Dendritic cell treated with granulocyte-macrophage colony-stimulating factor and Interleukin-4, amounts not matched to agents 40 ng/mL and 50 ng/mL, for 4 days (primary cell): ENCODE measurements at regions not wholly inside any gene's neighbourhood (a gene's known extent, or its start where the extent isn't known, plus 50 kb on each side); places are given as distances from the start of the nearest gene placed in this dataset.
"Not testable (repeated sequence)": the region's sequence is repeated elsewhere in the genome, so short reads cannot be mapped to it uniquely, and the experiment has no call there.

Experiments
- H3K27ac Mint-ChIP-seq: one replicate; pipeline ENCODE4 v1.8.0; 2022; ENCODE audit warnings: mild to moderate bottlenecking, mixed read lengths
- H3K27me3 Mint-ChIP-seq: one replicate; pipeline ENCODE4 v1.8.0; 2022; ENCODE audit warnings: mild to moderate bottlenecking, mixed read lengths
- H3K36me3 Mint-ChIP-seq: one replicate; pipeline ENCODE4 v1.8.0; 2022; ENCODE audit warnings: low read depth, mixed read lengths
- H3K4me1 Mint-ChIP-seq: one replicate; pipeline ENCODE4 v1.8.0; 2022; ENCODE audit warnings: low read depth, mixed read lengths
- H3K4me3 Mint-ChIP-seq: one replicate; pipeline ENCODE4 v1.8.0; 2022; ENCODE audit warnings: mild to moderate bottlenecking, moderate library complexity, mixed read lengths
- H3K9me3 Mint-ChIP-seq: one replicate; pipeline ENCODE4 v1.8.0; 2022; ENCODE audit warnings: mixed read lengths
- intact Hi-C: fragments of 100-400 bp; cut with micrococcal nuclease; formaldehyde crosslinking; loops from one replicate; pipeline ENCODE4 v1.15.0; 2022

DNA sequence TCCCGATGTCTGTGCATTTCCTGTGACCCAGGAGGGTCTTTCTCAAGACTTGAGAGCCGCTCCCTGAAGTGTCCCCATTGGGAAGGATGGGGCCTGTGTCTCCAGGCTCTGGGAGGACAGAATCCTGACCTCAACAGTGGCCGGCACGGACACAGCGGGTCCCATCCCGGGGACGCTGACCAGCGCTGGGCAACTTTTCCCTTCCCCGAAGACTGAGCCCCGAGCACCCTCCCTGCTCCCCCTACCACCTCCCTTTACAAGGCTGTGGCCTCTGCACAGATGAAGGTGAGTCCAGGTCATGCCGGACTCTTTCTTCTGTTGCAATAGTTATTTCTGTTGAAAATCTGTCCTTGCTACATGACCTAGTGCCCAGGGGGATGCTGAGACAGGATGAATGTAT lies 135.7 kb downstream of the TMEM121 start:
- H3K36me3 Mint-ChIP-seq, H3K4me3 Mint-ChIP-seq, H3K27me3 Mint-ChIP-seq, intact Hi-C loops, H3K9me3 Mint-ChIP-seq, H3K4me1 Mint-ChIP-seq, H3K27ac Mint-ChIP-seq: not testable (repeated sequence)

DNA sequence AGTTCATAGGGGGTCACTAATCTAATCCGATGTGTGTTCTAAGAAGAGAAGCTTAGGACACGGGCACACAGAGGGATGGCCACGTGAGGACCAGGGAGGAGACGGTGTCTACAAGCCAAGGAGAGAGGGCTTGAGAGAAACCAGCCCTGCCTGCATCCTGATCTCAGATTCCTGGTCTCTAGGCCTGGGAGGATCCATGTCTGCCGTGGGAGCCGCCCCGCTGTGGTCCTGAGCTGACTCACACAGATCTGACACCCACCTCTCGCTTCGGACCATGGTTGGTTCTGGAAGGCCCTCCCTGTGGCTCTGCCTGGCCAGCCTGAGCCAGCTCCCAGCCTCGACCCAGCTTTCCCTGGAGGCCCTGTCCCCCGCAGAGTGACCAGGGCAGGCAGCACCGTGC lies 136.2 kb downstream of the TMEM121 start:
- H3K9me3 Mint-ChIP-seq, intact Hi-C loops: not testable (repeated sequence)

DNA sequence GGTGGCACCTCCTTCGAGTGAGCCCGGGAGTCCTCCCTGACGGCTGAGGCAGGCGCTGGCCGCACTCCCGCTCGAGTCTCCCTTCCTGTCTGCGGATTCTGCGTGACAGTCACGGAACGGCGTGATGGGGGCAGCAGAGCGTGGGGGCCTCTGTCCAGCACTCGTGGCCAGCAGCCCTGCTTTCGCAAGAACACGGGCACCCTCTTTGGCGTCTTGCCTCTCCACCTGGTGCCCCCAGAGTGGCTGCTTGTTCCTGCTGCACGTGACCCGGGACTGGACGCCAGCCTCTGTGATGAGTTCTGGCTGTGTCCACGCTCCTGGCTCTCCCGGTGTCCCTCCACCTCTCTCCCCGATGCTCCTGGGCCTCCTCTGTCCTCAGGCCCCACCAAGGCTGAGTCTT lies 136.9 kb downstream of the TMEM121 start:
- H3K27me3 Mint-ChIP-seq, H3K4me3 Mint-ChIP-seq, H3K9me3 Mint-ChIP-seq, H3K4me1 Mint-ChIP-seq, intact Hi-C loops, H3K36me3 Mint-ChIP-seq, H3K27ac Mint-ChIP-seq: not testable (repeated sequence)

More for the DNA sequence above, 136.2 kb downstream of the TMEM121 start:
- not testable (repeated sequence) for H3K27me3 Mint-ChIP-seq, H3K27ac Mint-ChIP-seq, H3K36me3 Mint-ChIP-seq, H3K4me3 Mint-ChIP-seq, H3K4me1 Mint-ChIP-seq

DNA sequence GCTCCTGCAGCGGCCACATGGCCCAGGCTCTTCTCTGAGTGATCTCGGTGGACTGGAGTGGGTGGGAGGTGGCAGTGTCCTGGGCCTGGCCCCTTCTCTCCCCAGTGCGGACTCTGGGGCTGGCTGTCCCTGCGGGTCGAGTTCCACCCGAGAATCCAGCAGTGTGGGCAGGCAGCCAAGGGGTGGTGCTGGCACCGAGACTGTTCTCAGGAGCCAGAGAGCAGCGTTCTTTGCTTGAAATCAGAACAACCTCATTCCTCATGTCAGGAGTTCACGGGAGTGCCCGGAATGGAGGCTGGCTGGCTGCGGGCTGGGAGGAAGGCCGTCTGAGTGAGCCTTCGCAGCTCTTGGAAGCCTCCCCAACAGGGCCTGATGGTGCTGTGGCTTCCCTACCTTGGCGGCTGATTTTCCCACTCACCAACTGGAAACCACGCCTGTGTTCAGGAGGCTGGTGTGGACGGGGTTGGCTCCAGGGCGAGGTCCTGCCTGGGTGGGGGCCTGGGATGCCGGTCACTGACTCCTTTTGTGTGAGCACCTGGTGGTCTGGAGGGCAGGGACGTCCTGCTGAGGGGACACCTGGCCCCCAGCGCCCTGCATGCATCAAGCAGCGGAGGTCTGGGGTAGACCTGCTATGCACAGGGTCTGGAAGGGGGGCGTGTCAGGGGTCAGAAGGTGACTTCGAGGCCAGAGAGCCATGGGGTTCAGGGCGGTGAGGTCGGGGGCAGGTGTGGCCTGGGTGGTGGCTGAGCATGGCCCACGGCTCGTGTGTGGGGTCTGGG lies 137.6 kb downstream of the TMEM121 start:
- H3K9me3 Mint-ChIP-seq, intact Hi-C loops, H3K27me3 Mint-ChIP-seq, H3K27ac Mint-ChIP-seq, H3K36me3 Mint-ChIP-seq, H3K4me1 Mint-ChIP-seq, H3K4me3 Mint-ChIP-seq: not testable (repeated sequence)

DNA sequence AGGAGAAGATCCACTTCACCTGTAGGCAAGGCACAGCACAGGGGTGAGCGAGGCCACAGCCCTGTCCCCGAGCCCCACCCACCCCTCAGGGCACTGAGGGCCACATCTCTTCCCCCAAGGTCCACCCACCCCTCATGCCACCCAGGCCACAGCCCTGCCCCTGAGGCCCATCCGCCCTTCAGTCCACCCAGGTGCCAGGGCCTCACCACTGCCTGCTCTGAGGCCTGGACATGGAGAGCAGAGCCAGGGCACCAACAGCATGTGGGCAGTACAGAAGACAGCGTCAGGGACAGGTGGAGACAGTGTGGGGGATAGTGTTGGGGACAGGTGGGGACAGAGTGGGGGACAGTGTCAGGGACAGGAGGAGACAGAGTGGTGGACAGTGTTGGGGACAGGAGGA lies 138.3 kb downstream of the TMEM121 start:
- H3K4me3 Mint-ChIP-seq: no peak overlapping the region
- H3K9me3 Mint-ChIP-seq: peaks cover 7% of the 10 kb centered on the region
- no peaks in the 10 kb centered on the region for H3K27me3 Mint-ChIP-seq
- no peaks in the 10 kb centered on the region for H3K4me1 Mint-ChIP-seq
- H3K27ac Mint-ChIP-seq: no peak overlapping the region
- no peaks in the 10 kb centered on the region for H3K36me3 Mint-ChIP-seq
- intact Hi-C loops: no loop called here

DNA sequence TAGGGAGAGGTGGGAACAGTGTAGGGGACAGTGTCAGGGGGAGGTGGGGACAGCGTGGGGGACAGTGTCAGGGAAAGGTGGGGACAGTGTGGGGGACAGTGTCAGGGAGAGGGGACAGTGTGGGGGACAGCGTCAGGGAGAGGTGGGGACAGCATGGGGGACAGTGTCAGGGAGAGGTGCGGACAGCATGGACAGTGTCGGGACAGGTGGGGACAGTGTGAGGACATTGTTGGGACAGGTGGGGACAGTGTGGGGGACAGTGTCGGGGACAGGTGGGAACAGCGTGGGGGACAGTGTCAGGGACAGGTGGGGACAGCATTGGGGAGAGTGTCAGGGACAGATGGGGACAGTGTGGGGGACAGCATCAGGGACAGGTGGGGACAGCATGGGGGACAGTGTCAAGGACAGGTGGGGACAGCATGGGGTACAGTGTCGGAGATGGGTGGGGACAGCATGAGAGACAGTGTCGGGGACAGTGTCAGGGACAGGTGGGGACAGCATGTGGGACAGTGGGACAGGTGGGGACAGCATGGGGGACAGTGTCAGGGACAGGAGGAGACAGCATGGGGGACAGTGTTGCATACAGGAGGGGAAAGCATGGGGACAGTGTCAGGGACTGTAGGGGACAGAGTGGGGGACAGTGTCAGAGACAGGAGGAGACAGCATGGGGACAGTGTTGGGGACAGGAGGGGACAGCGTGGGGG lies 139.0 kb downstream of the TMEM121 start:
- Mint-ChIP-seq H3K4me1 (no peaks in the 10 kb centered on the region), H3K27ac (no peak overlapping the region), H3K4me3 (no peak overlapping the region), H3K27me3 (no peaks in the 10 kb centered on the region), H3K36me3 (no peaks in the 10 kb centered on the region), H3K9me3 (peaks cover under 1% of the 10 kb centered on the region)
- intact Hi-C loops: no loop called here

DNA sequence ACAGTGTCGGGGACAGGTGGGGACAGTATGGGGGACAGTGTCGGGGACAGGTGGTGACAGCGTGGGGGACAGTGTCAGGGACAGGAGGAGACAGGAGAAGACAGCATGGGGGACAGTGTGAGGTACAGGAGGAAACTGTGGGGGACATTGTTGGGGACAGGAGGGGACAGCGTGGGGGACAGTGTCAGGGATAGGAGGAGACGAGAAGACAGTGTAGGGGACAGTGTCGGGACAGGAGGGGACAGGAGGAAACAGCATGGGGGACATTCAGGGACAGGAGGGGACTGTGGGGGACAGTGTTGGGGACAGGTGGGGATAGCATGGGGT lies 139.5 kb downstream of the TMEM121 start:
- H3K9me3 Mint-ChIP-seq: no peaks in the 10 kb centered on the region
- intact Hi-C loops: no loop called here
- no peaks in the 10 kb centered on the region for H3K27me3 Mint-ChIP-seq
- H3K36me3 Mint-ChIP-seq: no peaks in the 10 kb centered on the region
- H3K4me3 Mint-ChIP-seq: no peak overlapping the region
- H3K27ac Mint-ChIP-seq: no peak overlapping the region
- H3K4me1 Mint-ChIP-seq: no peaks in the 10 kb centered on the region

DNA sequence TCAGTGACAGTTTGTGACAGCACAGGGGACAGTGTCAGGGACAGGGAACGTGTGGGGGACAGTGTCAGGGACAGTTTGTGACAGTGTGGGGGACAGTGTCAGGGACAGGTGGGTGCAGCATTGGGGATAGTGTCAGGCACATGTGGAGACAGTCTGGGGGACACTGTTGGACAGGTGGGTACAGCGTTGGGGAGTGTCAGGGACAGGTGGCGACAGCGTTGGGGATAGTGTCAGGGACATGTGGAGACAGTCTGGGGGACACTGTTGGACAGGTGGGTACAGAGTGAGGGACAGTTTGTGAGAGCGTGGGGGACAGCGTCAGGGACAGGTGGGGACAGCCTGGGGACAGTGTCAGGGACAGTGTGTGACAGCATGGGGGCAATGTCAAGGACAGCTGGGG lies 140.0 kb downstream of the TMEM121 start:
- Mint-ChIP-seq H3K27ac (no peak overlapping the region), H3K4me1 (no peaks in the 10 kb centered on the region), H3K36me3 (no peaks in the 10 kb centered on the region), H3K4me3 (no peak overlapping the region), H3K27me3 (no peaks in the 10 kb centered on the region), H3K9me3 (no peaks in the 10 kb centered on the region)
- intact Hi-C loops: no loop called here

DNA sequence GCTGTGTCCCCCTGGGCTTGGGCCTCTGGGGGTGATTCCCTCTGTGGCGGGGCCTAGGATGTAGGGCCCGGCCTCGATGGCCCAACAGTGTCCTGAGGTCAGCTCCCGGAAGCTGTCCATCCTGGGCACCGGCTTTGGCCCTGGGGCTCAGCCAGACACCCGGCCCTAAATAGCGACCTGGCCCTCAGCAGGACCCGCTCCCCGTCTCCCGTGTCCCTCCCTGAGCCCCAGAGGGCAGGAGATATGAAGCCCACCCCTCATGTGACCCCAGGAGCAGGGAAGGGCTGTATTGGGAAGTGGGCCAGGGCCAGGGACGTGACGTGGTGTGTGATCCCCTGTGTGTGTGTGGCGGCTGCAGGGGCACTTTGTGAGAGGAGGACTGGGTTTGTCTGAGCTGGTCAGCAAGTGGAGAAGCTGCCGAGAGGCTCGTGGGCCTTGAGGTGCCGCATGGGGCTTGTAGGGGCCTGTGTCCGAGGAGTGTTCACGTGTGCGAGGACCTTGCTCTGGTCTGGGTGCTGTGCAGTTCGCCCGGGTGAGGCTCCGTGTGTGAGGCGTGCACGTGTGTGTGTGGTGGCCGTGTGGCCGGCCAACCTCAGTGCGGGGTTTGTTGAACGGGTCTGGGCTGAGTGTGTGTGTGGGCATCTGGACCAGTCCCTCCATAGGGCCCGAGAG lies 140.7 kb downstream of the TMEM121 start:
- H3K36me3 Mint-ChIP-seq, intact Hi-C loops, H3K4me3 Mint-ChIP-seq, H3K27me3 Mint-ChIP-seq, H3K4me1 Mint-ChIP-seq, H3K9me3 Mint-ChIP-seq, H3K27ac Mint-ChIP-seq: not testable (repeated sequence)

DNA sequence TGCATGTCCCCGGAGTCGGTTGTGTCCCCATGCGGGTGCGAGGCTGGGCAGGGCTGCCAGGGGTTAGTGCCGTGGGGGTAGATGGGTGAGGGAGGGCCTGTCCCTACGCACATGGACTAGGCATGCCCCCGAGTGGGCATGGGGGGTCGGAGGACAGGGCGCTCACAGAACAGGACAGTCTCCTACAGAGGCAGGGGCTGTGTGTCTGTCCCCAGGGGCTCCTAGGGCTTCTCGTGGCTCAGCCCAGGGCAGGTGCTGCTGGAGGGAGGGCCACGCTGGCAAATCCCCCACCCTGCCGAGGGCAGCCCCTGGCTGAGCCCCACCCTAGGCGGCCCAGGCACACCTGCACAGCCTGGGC lies 141.3 kb downstream of the TMEM121 start:
- H3K4me1 Mint-ChIP-seq, H3K36me3 Mint-ChIP-seq, H3K27ac Mint-ChIP-seq, H3K4me3 Mint-ChIP-seq, intact Hi-C loops, H3K9me3 Mint-ChIP-seq, H3K27me3 Mint-ChIP-seq: not testable (repeated sequence)

DNA sequence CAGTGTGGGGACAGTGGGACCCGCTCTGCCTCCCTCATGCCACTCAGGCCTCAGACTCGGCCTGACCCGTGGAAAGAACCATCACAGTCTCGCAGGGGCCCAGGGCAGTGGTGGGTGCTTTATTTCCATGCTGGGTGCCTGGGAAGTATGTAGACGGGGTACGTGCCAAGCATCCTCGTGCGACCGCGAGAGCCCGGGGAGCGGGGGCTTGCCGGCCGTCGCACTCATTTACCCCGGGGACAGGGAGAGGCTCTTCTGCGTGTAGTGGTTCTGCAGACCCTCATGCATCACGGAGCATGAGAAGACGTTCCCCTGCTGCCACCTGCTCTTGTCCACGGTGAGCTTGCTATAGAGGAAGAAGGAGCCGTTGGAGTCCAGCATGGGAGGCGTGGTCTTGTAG lies 141.6 kb downstream of the TMEM121 start:
- H3K27ac Mint-ChIP-seq, H3K36me3 Mint-ChIP-seq, H3K9me3 Mint-ChIP-seq, H3K4me3 Mint-ChIP-seq, H3K27me3 Mint-ChIP-seq, intact Hi-C loops, H3K4me1 Mint-ChIP-seq: not testable (repeated sequence)

DNA sequence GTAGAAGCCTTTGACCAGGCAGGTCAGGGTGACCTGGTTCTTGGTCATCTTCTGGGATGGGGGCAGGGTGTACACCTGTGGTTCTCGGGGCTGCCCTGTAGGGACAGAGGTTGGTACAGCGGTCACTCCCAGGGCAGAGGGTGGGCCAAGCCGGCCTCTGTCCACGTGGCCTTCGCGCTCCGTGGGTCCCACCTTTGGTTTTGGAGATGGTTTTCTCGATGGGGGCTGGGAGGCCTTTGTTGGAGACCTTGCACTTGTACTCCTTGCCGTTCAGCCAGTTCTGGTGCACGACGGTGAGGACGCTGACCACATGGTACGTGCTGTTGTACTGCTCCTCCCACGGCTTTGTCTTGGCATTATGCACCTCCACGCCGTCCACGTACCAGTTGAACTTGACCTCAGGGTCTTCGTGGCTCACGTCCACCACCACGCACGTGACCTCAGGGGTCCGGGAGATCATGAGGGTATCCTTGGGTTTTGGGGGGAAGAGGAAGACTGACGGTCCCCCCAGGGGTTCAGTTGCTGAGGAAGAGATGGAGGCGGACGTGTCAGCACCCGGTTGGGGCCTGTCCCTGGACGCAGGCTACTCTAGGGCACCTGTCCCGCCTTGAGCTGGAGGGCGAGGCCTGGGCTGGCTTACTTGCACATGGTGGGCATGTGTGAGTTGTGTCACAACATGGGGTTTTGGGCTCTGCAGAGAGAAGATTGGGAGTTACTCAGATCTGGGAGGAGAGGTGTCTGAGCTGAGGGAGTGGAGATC lies 142.3 kb downstream of the TMEM121 start:
- intact Hi-C loops, H3K4me3 Mint-ChIP-seq, H3K27me3 Mint-ChIP-seq, H3K9me3 Mint-ChIP-seq, H3K36me3 Mint-ChIP-seq, H3K4me1 Mint-ChIP-seq, H3K27ac Mint-ChIP-seq: not testable (repeated sequence)

DNA sequence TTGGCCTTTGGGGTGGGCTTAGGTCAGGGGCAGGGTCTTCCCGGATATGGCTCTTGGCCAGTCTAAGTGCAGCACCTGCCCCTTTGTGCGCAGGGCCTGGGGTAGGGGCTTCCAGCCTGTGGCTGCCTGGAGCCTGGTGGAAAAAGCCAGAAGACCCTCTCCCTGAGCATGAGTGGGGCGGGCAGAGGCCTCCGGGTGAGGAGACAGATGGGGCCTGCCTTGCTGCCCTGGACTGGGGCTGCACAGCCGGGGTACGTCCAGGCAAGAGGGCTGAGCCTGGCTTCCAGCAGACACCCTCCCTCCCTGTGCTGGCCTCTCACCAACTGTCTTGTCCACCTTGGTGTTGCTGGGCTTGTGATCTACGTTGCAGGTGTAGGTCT lies 142.8 kb downstream of the TMEM121 start:
- H3K9me3 Mint-ChIP-seq, H3K4me1 Mint-ChIP-seq, H3K4me3 Mint-ChIP-seq, intact Hi-C loops, H3K27ac Mint-ChIP-seq, H3K27me3 Mint-ChIP-seq, H3K36me3 Mint-ChIP-seq: not testable (repeated sequence)

DNA sequence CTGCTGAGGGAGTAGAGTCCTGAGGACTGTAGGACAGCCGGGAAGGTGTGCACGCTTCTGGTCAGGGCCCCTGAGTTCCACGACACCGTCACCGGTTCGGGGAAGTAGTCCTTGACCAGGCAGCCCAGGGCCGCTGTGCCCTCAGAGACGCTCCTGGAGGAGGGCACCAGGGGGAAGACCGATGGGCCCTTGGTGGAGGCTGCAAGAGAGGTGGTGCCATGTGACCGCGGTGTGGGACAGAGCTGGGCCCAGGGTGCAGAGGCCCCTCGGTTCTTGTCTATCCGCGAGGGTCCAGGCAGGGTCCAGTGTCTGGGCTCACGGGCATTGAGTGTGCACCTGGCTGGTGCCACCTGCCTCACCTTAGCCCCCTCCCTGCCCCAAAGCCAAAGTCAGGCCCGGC lies 143.3 kb downstream of the TMEM121 start:
- intact Hi-C loops: loop anchor here (10.0 kb wide), 2 partner anchors 275 to 335 kb away; no protein-coding TSS in a partner anchor
- H3K27ac Mint-ChIP-seq, H3K9me3 Mint-ChIP-seq, H3K4me1 Mint-ChIP-seq, H3K4me3 Mint-ChIP-seq, H3K36me3 Mint-ChIP-seq, H3K27me3 Mint-ChIP-seq: not testable (repeated sequence)
